HL-60 (cell line): ENCODE measurements at regions not wholly inside any gene's neighbourhood (a gene's known extent, or its start where the extent isn't known, plus 50 kb on each side); places are given as distances from the start of the nearest gene placed in this dataset.

Experiments
- DNase-seq, 2 experiments: peaks; one replicate each; pipeline ENCODE4 v3.0.0-alpha.2; 2010 to 2020; ENCODE audit warnings: low read depth in 1 of 2, low spot score in 1 of 2
- H3K27ac ChIP-seq: fragments of 250-450 bp; sonication (Bioruptor Pico); replicated peaks from 2 replicates; pipeline ENCODE4 v1.5.1; 2020; ENCODE audit warnings: mild to moderate bottlenecking, moderate library complexity
- H3K27me3 ChIP-seq: fragments of 250-450 bp; sonication (Bioruptor Pico); 2 replicates; pipeline ENCODE4 v1.5.1; 2021; ENCODE audit warnings: mild to moderate bottlenecking, moderate library complexity; ENCODE audit not compliant: insufficient read depth, poor library complexity, severe bottlenecking
- H3K4me3 ChIP-seq: replicated peaks from 2 replicates; pipeline ENCODE4 v1.5.1; 2011; ENCODE audit warnings: mild to moderate bottlenecking, control low read depth, low read length; ENCODE audit not compliant: insufficient read depth
- CTCF ChIP-seq: IDR thresholded peaks from one replicate; pipeline ENCODE4 v1.5.1; 2011; ENCODE audit warnings: low read length, control low read depth, inconsistent platforms; ENCODE audit not compliant: insufficient read depth
- GABPA ChIP-seq: IDR thresholded peaks from 2 replicates; pipeline ENCODE4 v1.6.1; 2012; ENCODE audit warnings: low read depth
- POLR2AphosphoS5 ChIP-seq: IDR thresholded peaks from 2 replicates; pipeline ENCODE4 v1.6.1; 2012; ENCODE audit warnings: low read depth
- REST ChIP-seq: IDR thresholded peaks from 2 replicates; pipeline ENCODE4 v1.6.1; 2012; ENCODE audit warnings: low read depth; ENCODE audit not compliant: insufficient replicate concordance
- SPI1 ChIP-seq: IDR thresholded peaks from 2 replicates; pipeline ENCODE4 v1.6.1; 2012; ENCODE audit warnings: low read depth, mild to moderate bottlenecking, borderline replicate concordance

GRCh38 chr6:166803471-166803870, 152.9 kb downstream of the RNASET2 start:
- Histone ChIP-seq H3K27me3 (no peaks in the 10 kb centered on the region), H3K27ac (no peak overlapping the region), H3K4me3 (no peak overlapping the region)
- TF ChIP-seq REST (no peak), CTCF (no peak), GABPA (no peak)
- no peak for DNase-seq

GRCh38 chr6:166802401-166802800, 153.9 kb downstream of the RNASET2 start:
- H3K27me3 ChIP-seq, result no peaks in the 10 kb centered on the region
- H3K27ac ChIP-seq, result no peak overlapping the region
- H3K4me3 ChIP-seq, result no peak overlapping the region
- DNase-seq, result no peak
- TF ChIP-seq REST (no peak), CTCF (no peak), POLR2AphosphoS5 (no peak), SPI1 (no peak), GABPA (no peak)

GRCh38 chr6:166800137-166800536, 156.2 kb downstream of the RNASET2 start:
- no peaks in the 10 kb centered on the region for H3K27me3 ChIP-seq
- H3K4me3 ChIP-seq, result no peak overlapping the region
- TF ChIP-seq SPI1 (no peak), POLR2AphosphoS5 (no peak)
- no peak overlapping the region for H3K27ac ChIP-seq
- no peak for DNase-seq

DNA sequence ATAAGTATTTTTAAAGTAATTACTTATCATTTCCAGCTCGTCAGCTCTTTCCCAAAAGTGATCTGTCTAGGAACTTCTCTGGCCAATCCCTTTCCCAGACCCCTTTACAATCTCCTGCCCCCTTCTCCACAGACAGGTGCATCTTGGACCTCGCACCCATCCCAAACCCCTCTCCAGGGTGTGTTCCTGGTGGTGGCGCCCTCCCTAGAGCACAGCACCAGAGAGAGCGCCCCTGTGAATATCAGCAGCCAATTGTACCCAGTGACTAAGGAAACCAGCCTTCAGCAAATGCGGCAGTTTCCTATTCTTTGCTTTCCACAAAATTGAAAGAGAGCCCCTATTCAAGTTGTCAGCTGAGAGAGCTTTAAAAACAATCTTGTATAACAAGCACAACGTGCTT, 157.7 kb downstream of the RNASET2 start:
- Histone ChIP-seq H3K27ac (no peak overlapping the region), H3K4me3 (no peak overlapping the region), H3K27me3 (no peaks in the 10 kb centered on the region)
- no peak for TF ChIP-seq SPI1
- no peak for TF ChIP-seq GABPA
- DNase-seq, result no peak

DNA sequence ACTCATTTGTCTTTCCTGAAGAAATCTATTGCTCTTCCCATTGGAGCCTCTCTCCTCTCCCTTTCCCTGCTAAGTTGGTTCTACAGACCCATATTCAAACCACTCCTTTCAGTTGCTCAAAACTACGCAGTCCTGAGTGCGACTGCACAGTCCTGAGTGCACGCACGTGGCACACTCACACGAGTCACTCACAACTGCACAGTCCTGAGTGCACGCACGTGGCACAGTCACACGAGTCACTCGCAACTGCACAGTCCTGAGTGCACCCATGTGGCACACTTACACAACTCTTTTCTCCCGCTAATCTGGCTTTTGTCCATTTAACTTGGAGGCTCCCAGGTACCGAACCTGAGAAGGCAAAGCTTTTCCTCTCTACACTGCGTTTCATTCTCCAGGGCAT, 159.7 kb downstream of the RNASET2 start:
- no peak overlapping the region for H3K4me3 ChIP-seq
- no peaks in the 10 kb centered on the region for H3K27me3 ChIP-seq
- no peak for DNase-seq
- H3K27ac ChIP-seq, result no peak overlapping the region
- TF ChIP-seq REST, result no peak
- no peak for TF ChIP-seq GABPA
- TF ChIP-seq CTCF, result no peak
- TF ChIP-seq POLR2AphosphoS5, result no peak
- TF ChIP-seq SPI1, result no peak
